ENCODE measurements at regions not wholly inside any gene's neighbourhood (a gene's known extent, or its start where the extent isn't known, plus 50 kb on each side); places are given as distances from the start of the nearest gene placed in this dataset.
A peak's percentile ranks its signal among the peaks of the same experiment; 100 is the strongest.

DNA sequence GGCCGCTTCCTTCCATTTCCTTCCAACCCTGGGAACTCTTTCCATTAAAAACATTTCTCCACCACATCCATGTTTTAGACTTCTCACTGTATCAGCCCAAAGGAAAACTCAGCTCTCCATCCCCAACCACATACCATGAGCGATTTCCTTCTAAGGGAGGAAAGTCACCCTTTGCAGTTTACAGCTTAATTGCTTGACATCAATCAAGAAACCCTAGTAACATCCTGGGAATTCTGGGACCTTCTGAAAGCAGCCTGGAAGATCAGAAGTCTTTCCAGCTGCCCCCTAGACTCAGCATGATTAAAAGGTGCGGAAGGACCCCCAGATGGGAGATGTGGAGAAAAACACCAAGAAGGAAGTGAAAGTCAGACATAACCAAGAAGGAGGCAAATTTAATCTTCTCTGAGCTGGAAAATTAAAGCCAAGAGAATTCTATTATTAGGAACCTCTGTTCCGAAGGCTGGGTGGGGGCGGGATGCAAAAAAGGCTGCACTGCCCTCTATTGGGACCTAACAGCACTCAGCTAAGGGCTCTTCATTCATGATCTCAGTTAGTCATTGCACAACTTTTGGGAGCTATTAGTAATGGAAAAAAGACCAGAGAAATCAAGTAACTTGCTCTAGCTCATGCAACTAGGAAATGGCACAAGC is 73.3 kb upstream of the PLXNC1 start:
- H3K4me1 ChIP-seq, result peaks cover 8 to 32% (median 20%) of the 10 kb centered on the region in 9 donors
- TF ChIP-seq, protein P1, sequence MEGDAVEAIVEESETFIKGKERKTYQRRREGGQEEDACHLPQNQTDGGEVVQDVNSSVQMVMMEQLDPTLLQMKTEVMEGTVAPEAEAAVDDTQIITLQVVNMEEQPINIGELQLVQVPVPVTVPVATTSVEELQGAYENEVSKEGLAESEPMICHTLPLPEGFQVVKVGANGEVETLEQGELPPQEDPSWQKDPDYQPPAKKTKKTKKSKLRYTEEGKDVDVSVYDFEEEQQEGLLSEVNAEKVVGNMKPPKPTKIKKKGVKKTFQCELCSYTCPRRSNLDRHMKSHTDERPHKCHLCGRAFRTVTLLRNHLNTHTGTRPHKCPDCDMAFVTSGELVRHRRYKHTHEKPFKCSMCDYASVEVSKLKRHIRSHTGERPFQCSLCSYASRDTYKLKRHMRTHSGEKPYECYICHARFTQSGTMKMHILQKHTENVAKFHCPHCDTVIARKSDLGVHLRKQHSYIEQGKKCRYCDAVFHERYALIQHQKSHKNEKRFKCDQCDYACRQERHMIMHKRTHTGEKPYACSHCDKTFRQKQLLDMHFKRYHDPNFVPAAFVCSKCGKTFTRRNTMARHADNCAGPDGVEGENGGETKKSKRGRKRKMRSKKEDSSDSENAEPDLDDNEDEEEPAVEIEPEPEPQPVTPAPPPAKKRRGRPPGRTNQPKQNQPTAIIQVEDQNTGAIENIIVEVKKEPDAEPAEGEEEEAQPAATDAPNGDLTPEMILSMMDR (IDR thresholded peaks at IDR 0.05), result peak; percentile 48 to 84 (median 73)
- peak overlapping the region in 4 of 10 donors; percentile 3 to 25 (median 14) for H3K4me3 ChIP-seq
- no peaks in the 10 kb centered on the region for H3K36me3 ChIP-seq
- DNase-seq (peak; percentile 57 to 73), ATAC-seq (peak; percentile 81 to 94 (median 90))
- H3K27ac ChIP-seq, result peak overlapping the region; percentile 68 to 94 (median 89)
- WGBS, 2 donors, result 33 to 34% methylated on average over 5 of the region's 5 CpGs
- no peaks in the 10 kb centered on the region for H3K27me3 ChIP-seq
- no peaks in the 10 kb centered on the region for H3K9me3 ChIP-seq
- intact Hi-C loops (cut with DNase I), result loop anchor here in 9 of 10 donors (1.0 to 10.0 kb wide), 15 partner anchors 26 to 510 kb away; partner anchors contain the start of genes SOCS2 (in 2 of the 9) and CRADD (in 1 of the 9)

DNA sequence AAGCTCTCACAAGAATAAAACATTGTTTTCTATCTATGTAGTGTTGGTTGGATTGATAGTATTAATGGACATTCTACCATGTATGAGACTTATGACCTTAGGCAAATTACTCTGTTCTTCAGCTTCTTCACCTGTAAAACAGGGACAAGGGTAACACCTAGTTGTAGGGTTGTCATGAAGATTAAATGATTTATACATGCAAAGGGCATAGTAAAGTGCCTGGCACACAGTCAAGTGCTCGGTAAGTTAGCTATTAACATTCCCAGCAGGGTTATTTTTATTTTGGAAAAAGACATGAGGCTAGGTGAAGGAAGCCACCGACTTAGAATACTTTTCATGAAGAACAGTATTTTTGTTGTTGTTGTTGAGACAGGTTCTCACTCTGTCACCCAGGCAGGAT is 71.2 kb upstream of the PLXNC1 start:
- Histone ChIP-seq H3K4me1 (peaks cover 8 to 42% (median 21%) of the 10 kb centered on the region in 9 donors), H3K27me3 (no peaks in the 10 kb centered on the region), H3K36me3 (no peaks in the 10 kb centered on the region), H3K4me3 (no peak overlapping the region), H3K9me3 (no peaks in the 10 kb centered on the region), H3K27ac (no peak overlapping the region)
- no peak for DNase-seq
- TF ChIP-seq, protein P1 (IDR thresholded peaks at IDR 0.05), result no peak
- WGBS, 2 donors, result 35 to 49% methylated on average over 2 of the region's 2 CpGs
- no peak for ATAC-seq
- intact Hi-C loops (cut with DNase I), result loop anchor here in 9 of 10 donors (5.0 to 10.0 kb wide), 10 partner anchors 85 to 512 kb away; partner anchors contain the start of genes SOCS2 (in 2 of the 9) and CRADD (in 1 of the 9)

DNA sequence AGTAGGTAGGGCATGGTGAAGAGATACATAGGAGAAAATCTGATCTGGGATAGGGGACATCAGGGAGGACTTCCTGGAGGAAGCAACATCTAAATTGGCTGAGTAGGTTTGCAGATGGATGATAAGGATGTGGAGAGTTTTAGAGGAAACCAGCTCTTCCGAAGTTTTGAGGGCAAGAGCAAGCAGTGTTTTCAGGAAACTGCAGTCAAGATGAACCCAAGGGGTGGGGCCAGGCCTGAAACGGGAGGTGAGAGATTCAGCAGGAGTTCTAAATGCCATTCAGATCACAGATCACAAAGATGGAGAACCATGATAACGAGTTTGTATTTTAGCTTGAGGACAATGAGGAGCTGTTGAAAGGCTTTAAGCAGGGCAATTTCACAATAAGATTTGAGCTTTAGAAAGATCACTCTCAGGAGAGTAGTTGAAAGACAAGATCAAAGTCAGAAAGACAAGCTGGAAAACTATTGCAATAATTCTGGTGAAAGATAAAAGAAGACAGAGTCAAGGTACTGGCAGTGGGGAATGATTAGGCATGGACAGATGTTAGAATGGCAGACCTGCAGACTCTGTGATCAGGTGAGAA is 70.1 kb upstream of the PLXNC1 start:
- intact Hi-C loops (cut with DNase I), result loop anchor here in 9 of 10 donors (5.0 to 10.0 kb wide), 10 partner anchors 86 to 513 kb away; partner anchors contain the start of genes SOCS2 (in 2 of the 9) and CRADD (in 1 of the 9)
- no peaks in the 10 kb centered on the region for H3K9me3 ChIP-seq

More for the DNA sequence above, 70.1 kb upstream of the PLXNC1 start:
- no peak for DNase-seq
- 45 to 54% methylated on average over 3 of the region's 3 CpGs for WGBS, 2 donors
- Histone ChIP-seq H3K27me3 (no peaks in the 10 kb centered on the region), H3K36me3 (no peaks in the 10 kb centered on the region), H3K4me1 (peaks cover 7 to 41% (median 21%) of the 10 kb centered on the region in 9 donors), H3K27ac (no peak overlapping the region), H3K4me3 (no peak overlapping the region)
- ATAC-seq, result no peak
- TF ChIP-seq, protein P1 (IDR thresholded peaks at IDR 0.05), result no peak
